Activated CD8-positive, alpha-beta T cell treated with anti-CD3 and anti-CD28 coated beads for 36 hours (primary cell): ENCODE measurements at regions not wholly inside any gene's neighbourhood (a gene's known extent, or its start where the extent isn't known, plus 50 kb on each side); places are given as distances from the start of the nearest gene placed in this dataset.

Source experiments
- ATAC-seq: fragments of 200-7000 bp; cut with Tn5 transposase; one replicate; pipeline ENCODE4 v1.10.0; 2021; ENCODE audit warnings: mild to moderate bottlenecking, moderate library complexity
- CTCF ChIA-PET: fragments of 350-600 bp; sonication (Branson Sonifier 250); formaldehyde crosslinking; loops from one replicate; lab custom pipeline; 2021; ENCODE audit warnings: antibody characterized with exemption; lab: Charles Lee
- POLR2A ChIA-PET: fragments of 350-600 bp; sonication (Branson Sonifier 250); formaldehyde crosslinking; loops from one replicate; lab custom pipeline; 2021; ENCODE audit warnings: antibody characterized with exemption; lab: Charles Lee
- DNase-seq: peaks from one replicate; pipeline ENCODE4 v3.0.0-alpha.2; 2020
- H3K27ac Mint-ChIP-seq: one replicate; pipeline ENCODE4 v1.8.0; 2021; ENCODE audit warnings: mild to moderate bottlenecking, mixed read lengths
- H3K27me3 Mint-ChIP-seq: one replicate; pipeline ENCODE4 v1.8.0; 2021; ENCODE audit warnings: mixed read lengths
- H3K36me3 Mint-ChIP-seq: one replicate; pipeline ENCODE4 v1.8.0; 2021; ENCODE audit warnings: low read depth, mixed read lengths
- H3K4me1 Mint-ChIP-seq: one replicate; pipeline ENCODE4 v1.8.0; 2021; ENCODE audit warnings: low read depth, mixed read lengths
- H3K4me3 Mint-ChIP-seq: one replicate; pipeline ENCODE4 v1.8.0; 2021; ENCODE audit warnings: mild to moderate bottlenecking, moderate library complexity, mixed read lengths
- H3K9me3 Mint-ChIP-seq: one replicate; pipeline ENCODE4 v1.8.0; 2021; ENCODE audit warnings: mixed read lengths
- intact Hi-C: fragments of 100-400 bp; cut with micrococcal nuclease; formaldehyde crosslinking; loops from one replicate; pipeline ENCODE4 v1.10.0; 2022
- TF ChIP-seq, protein P1 (sequence below): fragments of 200-600 bp; IDR thresholded peaks from one replicate; pipeline ENCODE4 v1.8.0; 2022; ENCODE audit warnings: antibody characterized with exemption, mild to moderate bottlenecking

DNA sequence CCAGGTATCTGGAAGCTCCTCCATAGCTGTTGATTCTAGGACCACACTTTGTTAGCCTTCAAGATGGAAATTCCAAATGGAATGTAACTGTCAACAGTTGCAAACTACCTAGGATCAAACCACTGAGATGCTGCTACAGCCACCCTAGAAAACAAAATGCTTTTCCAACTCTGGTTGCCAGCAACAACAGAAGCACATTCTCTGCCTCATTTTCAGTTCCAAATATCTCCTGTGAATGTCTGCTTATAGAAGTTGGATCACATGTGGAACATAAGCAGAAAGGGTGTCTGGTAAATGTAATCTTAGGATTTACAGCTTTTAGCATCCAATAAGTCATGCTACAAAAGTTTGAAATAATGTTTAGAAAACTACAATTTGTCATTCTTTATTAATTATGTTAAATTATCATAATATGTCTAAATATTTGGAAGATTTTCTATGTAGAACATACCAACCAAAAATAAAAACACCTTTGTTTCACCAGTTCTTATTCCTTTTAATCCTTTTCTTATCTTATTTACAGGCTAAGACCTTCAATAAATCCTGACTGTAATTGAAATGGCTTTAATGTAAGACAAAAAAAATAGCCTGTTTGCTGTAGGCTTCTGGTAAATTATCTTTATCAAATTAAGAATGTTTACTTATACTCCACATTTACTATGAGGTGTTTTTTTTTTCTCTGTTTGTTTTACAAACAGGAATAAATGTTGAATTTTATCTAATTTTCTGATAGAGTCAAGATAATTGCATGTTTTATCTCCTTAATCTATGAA, 687.1 kb downstream of the IGSF11 start:
- DNase-seq (no peak), ATAC-seq (no peak)
- H3K27me3 Mint-ChIP-seq, result no peaks in the 10 kb centered on the region
- peaks cover 11% of the 10 kb centered on the region for H3K9me3 Mint-ChIP-seq
- no peak overlapping the region for H3K27ac Mint-ChIP-seq
- ChIA-PET CTCF (no interaction called here), POLR2A (interaction anchor here (0.6 kb wide), 1 partner anchor 394 kb away, joined by 3 read pairs; no protein-coding TSS in a partner anchor)
- H3K4me3 Mint-ChIP-seq, result no peak overlapping the region
- no peaks in the 10 kb centered on the region for H3K36me3 Mint-ChIP-seq
- TF ChIP-seq, protein P1, sequence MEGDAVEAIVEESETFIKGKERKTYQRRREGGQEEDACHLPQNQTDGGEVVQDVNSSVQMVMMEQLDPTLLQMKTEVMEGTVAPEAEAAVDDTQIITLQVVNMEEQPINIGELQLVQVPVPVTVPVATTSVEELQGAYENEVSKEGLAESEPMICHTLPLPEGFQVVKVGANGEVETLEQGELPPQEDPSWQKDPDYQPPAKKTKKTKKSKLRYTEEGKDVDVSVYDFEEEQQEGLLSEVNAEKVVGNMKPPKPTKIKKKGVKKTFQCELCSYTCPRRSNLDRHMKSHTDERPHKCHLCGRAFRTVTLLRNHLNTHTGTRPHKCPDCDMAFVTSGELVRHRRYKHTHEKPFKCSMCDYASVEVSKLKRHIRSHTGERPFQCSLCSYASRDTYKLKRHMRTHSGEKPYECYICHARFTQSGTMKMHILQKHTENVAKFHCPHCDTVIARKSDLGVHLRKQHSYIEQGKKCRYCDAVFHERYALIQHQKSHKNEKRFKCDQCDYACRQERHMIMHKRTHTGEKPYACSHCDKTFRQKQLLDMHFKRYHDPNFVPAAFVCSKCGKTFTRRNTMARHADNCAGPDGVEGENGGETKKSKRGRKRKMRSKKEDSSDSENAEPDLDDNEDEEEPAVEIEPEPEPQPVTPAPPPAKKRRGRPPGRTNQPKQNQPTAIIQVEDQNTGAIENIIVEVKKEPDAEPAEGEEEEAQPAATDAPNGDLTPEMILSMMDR, result no peak
- intact Hi-C loops, result no loop called here
- H3K4me1 Mint-ChIP-seq, result no peaks in the 10 kb centered on the region

DNA sequence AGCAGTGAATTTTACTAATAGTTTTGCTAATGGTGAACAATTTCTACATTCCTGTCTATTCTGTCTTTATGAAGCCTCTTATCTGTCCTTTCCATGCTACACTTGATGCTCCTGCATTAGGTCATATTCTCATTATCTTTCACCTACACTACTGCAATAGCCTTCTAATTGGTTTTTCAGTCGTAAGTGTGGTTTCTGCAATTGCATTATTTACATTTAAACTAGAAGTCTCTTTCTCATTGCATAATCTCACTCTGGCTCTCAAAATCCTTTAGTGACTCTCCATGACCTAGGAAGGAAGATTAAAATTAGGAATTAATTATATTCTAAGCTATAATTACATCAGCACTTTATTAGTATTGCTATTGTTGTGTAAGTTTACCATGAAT, 686.5 kb downstream of the IGSF11 start:
- H3K36me3 Mint-ChIP-seq, result no peaks in the 10 kb centered on the region
- no peak for DNase-seq
- peaks cover 11% of the 10 kb centered on the region for H3K9me3 Mint-ChIP-seq
- H3K27ac Mint-ChIP-seq, result no peak overlapping the region
- CTCF ChIA-PET, result no interaction called here
- no peak overlapping the region for H3K4me3 Mint-ChIP-seq
- TF ChIP-seq, protein P1, result no peak
- H3K27me3 Mint-ChIP-seq, result no peaks in the 10 kb centered on the region
- no peak for ATAC-seq
- POLR2A ChIA-PET, result no interaction called here
- no peaks in the 10 kb centered on the region for H3K4me1 Mint-ChIP-seq
- intact Hi-C loops, result no loop called here

DNA sequence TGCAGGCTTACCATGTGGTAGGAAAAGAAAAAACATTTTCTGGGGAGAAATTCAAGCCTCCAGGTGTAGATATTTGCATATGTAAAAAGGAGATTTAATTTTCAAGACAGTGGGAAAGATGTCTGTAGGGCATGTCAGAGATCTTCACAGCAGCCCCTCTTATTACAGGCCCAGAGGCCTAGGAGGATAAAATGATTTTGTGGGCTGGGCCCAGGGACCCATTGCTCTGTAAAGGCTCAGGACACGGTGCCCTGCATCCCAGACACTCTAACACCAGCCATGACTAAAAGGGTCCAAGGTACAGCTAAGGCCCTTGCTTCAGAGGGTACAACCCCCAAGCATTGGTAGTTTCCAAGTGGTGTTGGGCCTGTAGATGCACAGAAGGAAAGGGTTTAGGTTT, 680.1 kb downstream of the IGSF11 start:
- H3K9me3 Mint-ChIP-seq, result peaks cover 47% of the 10 kb centered on the region
- H3K4me1 Mint-ChIP-seq, result no peaks in the 10 kb centered on the region

DNA sequence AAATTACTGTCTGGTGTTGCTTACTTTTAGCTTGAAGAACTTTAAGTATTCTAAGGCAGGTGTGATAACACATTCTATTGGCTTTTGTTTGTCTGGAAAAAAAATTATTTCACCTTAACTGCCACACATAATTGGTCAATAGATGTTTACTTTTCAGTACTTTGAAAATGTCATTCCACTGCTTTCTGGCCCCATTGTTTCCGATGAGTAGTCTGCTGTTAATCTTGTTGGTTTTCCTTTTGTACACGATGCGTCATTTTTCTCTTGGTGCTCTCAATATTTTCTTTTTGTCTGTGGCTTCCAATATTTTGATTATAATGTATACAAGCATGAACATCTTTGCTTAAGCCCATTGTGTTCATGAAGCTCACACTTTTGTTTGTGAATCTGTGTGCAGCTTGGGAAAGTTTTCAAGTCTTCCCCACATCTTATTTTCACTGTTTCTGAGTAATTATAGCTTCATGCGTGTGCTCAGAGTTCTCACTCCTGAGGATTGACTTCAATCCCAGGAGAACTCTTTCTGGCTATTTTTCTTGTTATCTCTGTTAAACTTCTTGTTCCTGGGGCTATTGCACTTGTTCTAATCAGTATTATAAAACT, 664.7 kb downstream of the IGSF11 start:
- no peak overlapping the region for H3K4me3 Mint-ChIP-seq
- no peaks in the 10 kb centered on the region for H3K27me3 Mint-ChIP-seq
- ChIA-PET CTCF (no interaction called here), POLR2A (no interaction called here)
- ATAC-seq (no peak), DNase-seq (no peak)
- no peak overlapping the region for H3K27ac Mint-ChIP-seq
- peaks cover 8% of the 10 kb centered on the region for H3K9me3 Mint-ChIP-seq
- H3K4me1 Mint-ChIP-seq, result no peaks in the 10 kb centered on the region
- intact Hi-C loops, result no loop called here
- TF ChIP-seq, protein P1, result no peak
- no peaks in the 10 kb centered on the region for H3K36me3 Mint-ChIP-seq

More for the DNA sequence above, 680.1 kb downstream of the IGSF11 start:
- no peak overlapping the region for H3K4me3 Mint-ChIP-seq
- TF ChIP-seq, protein P1, result no peak
- no peaks in the 10 kb centered on the region for H3K27me3 Mint-ChIP-seq
- CTCF ChIA-PET, result no interaction called here
- intact Hi-C loops, result no loop called here
- H3K27ac Mint-ChIP-seq, result no peak overlapping the region
- ATAC-seq (no peak), DNase-seq (no peak)
- no peaks in the 10 kb centered on the region for H3K36me3 Mint-ChIP-seq
- POLR2A ChIA-PET, result no interaction called here

DNA sequence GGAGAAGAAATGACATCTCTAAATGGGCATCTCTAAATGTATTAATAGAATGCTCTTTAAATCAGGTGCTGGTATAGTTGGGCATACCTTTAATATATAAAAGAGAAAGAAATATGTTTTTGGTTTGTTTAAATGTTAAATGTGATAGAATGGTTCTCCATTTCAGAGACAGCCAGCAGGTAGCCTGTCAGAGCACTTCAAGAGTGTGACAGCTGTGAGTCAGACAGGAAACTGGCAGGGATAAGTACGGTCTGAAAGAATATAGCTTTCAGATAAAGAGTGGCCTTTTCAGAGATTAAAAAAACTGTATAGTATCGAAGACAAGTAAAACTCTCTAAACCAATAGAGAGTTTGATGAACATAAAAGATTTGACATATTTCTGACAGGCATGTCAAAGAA, 654.1 kb downstream of the IGSF11 start:
- Mint-ChIP-seq H3K4me1 (no peaks in the 10 kb centered on the region), H3K27me3 (no peaks in the 10 kb centered on the region), H3K36me3 (no peaks in the 10 kb centered on the region), H3K27ac (no peak overlapping the region), H3K4me3 (no peak overlapping the region), H3K9me3 (no peaks in the 10 kb centered on the region)
- ATAC-seq, result no peak
- intact Hi-C loops, result no loop called here
- POLR2A ChIA-PET, result no interaction called here
- CTCF ChIA-PET, result no interaction called here
- TF ChIP-seq, protein P1, result no peak
- no peak for DNase-seq
